ENCODE measurements at regions not wholly inside any gene's neighbourhood (a gene's known extent, or its start where the extent isn't known, plus 50 kb on each side); places are given as distances from the start of the nearest gene placed in this dataset.

- TF ChIP-seq POLR2A (IDR thresholded peaks at IDR 0.05; ENCODE audit: low read depth) (no peak), POLR2AphosphoS5 (IDR thresholded peaks at IDR 0.05) (no peak)
- TF ChIP-seq, protein P1, sequence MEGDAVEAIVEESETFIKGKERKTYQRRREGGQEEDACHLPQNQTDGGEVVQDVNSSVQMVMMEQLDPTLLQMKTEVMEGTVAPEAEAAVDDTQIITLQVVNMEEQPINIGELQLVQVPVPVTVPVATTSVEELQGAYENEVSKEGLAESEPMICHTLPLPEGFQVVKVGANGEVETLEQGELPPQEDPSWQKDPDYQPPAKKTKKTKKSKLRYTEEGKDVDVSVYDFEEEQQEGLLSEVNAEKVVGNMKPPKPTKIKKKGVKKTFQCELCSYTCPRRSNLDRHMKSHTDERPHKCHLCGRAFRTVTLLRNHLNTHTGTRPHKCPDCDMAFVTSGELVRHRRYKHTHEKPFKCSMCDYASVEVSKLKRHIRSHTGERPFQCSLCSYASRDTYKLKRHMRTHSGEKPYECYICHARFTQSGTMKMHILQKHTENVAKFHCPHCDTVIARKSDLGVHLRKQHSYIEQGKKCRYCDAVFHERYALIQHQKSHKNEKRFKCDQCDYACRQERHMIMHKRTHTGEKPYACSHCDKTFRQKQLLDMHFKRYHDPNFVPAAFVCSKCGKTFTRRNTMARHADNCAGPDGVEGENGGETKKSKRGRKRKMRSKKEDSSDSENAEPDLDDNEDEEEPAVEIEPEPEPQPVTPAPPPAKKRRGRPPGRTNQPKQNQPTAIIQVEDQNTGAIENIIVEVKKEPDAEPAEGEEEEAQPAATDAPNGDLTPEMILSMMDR (IDR thresholded peaks at IDR 0.05): no peak
These were observed 1669.3 kb upstream of the CDH6 start for GRCh38 chr5:29524227-29524626.
